Left renal cortex interstitium (tissue), 4 donors: ENCODE measurements at regions not wholly inside any gene's neighbourhood (a gene's known extent, or its start where the extent isn't known, plus 50 kb on each side); places are given as distances from the start of the nearest gene placed in this dataset.

ENCODE experiments used
- DNase-seq, 4 donors: peaks; one replicate each; pipeline ENCODE4 v3.0.0-alpha.2; 2013; ENCODE audit warnings: low read depth in 4 of 4, low spot score in 2 of 4, missing footprints in 1 of 4

DNA sequence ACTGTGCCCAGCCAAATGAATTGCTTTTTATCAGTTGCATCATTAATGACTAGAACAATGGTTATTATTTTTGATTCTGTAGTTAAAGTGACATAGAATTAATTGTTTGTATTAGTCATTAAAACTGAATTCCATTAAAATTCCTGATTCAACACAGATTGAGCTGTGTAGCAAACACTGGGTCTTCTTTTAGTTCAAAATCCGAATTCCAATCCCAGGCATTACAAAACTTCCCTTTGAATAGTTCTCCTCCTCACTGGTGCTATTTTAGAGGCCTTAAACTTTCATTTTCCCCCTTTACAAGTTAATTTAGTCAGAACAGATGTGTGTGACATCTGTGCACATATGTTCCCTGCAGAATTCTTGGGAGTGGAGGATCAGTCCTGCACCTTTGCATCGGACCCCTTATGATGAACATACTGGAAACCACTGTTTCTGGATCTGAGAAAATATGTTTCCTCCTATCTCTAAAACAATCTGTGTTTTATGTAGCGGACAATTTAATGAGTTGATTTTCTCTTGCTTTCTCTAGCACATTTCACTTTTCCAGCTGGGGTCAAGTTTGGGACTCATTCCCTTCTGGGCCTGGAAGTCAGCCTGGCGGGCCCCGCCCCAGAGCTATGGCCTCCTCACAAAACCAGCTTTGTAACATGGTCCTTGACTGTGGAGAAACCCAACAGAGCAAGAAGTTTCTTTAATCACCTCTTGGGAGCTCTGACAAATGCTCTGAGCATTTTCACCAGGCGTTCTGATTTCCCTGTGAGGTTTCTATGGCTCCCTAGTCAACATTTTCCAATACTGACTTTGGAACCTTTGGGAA lies 87.9 kb upstream of the MAMDC2 start:
- no peak for DNase-seq

DNA sequence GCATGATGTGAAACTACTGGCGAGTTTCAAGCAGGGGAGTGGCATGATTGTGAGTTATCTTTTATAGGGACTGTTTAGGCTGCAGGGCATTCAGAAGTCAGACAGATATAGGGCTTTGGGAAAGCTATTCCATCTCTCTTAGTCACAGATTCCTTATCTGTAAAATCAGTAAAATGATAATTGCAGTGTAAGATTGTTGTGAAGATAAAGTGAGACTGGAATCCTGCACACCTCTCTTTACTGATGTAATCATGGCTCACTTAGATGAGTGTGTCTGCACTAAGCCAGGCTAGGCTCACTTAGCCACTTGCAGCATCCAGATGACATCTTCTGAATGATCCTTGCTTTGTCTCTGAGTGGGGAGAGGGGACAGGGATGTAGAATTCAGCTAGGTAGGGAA lies 81.8 kb upstream of the MAMDC2 start:
- no peak for DNase-seq

DNA sequence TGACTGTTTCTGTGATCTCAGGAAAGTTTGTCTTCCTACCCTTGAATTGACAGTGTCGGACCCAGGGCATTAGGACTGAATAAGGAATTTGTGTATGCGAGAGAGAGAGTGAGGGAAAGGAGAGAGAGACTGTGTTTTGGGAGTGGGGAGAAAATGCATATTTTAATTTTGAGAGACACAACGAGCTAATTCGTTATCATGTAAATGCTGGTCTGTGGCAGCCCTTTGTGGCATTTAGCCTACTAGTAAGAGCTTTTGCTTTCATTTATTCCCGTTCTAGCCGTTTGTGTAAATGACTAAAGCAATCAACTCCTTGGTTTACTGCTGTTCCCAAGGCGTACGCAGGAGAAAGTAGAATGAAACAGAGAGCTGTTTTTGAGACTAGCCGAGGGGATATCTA lies 79.8 kb upstream of the MAMDC2 start:
- no peak for DNase-seq

DNA sequence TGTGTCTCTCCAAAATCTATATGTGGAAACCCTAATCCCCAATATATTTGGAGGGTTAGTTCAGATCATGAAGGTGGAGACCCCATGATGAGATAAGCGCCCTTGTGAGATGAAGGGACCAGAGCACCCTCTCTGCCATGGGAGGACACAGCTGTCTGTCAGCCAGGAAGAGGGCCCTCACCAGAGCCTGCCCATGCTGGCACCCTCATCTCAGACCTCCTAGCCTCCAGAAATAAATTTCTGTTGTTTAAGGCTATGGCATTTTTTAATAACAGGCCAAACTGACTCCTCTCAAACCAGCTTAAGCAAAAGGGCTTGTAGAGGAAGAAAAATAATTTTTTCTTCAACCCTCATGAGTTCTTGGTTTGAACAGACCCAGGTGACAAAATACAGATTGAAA lies 79.2 kb upstream of the MAMDC2 start:
- DNase-seq, result no peak

DNA sequence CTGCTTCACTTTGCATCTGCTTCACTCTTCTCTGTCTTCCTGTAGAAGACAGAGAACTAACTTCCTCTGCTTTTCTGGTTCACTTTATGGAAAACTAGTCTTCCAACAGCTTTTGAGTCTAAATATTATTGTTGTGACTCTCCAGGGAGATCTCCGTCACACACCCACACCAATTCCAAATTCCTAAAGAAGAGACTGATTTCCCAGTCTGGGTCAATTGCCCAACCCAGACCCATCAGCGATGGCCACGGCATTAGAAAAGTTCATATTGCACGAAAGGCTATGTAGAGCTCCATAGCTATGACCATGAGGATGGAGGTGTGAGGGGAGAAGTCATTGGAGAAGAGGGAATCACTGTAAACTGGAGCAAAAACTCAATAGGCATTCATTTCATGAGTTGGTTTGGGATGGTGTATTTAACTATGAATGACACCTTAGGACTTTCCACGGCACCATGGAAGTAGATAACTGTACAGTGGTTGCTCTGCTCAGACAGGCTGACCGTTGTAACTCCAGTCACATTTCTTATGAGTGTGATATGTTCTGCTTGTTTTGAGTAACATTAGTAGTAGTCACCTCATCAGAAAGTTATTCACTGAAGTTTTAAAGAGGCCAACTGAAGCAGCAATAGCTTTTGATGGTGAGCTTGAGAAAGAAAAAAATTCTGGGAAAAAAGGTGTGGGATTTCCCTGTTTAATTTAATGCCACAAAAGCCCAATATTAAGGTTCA lies 78.1 kb upstream of the MAMDC2 start:
- no peak for DNase-seq

DNA sequence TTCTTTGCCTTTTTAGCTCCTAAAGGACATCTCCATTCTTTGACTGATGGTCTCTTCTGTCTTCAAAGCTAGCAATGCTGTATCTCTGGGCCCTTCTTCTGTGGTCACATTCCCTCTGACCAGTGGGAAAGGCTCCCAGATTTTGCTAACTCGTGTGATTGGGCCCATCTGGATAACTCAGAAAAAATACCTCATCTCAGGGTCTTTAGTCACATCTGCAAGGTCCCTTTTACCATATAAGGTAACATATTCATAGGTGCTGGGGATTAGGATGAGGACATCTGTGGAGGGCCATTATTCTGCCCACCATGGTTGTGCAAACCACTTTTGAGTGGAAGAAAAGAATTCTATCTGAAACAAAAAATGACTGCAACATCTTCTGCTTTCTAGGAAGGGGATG lies 76.3 kb upstream of the MAMDC2 start:
- no peak for DNase-seq

DNA sequence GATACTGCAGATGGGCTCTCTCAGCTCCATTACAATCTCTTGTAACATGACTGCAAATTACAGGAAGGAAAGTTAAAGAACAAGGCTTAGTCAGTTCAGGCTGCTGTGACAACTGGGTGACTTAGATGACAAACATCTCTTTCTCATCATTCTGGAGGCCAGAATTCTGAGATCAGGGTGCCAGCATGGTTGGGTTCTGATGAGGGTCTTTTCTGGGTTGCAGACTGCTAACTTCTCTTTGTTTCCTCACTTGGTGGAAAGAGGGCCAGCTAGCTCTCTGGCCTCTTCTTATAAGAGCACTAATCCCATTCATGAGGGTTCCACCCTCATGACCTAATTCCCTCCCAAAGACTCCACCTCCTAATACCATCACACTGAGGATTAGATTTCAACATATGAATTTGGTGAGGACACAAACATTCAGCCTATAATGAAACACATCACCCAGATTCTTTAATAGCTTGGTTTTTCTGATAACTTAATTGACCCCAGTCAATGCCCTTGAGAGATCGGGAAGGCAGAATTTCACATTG lies 73.6 kb upstream of the MAMDC2 start:
- no peak for DNase-seq

DNA sequence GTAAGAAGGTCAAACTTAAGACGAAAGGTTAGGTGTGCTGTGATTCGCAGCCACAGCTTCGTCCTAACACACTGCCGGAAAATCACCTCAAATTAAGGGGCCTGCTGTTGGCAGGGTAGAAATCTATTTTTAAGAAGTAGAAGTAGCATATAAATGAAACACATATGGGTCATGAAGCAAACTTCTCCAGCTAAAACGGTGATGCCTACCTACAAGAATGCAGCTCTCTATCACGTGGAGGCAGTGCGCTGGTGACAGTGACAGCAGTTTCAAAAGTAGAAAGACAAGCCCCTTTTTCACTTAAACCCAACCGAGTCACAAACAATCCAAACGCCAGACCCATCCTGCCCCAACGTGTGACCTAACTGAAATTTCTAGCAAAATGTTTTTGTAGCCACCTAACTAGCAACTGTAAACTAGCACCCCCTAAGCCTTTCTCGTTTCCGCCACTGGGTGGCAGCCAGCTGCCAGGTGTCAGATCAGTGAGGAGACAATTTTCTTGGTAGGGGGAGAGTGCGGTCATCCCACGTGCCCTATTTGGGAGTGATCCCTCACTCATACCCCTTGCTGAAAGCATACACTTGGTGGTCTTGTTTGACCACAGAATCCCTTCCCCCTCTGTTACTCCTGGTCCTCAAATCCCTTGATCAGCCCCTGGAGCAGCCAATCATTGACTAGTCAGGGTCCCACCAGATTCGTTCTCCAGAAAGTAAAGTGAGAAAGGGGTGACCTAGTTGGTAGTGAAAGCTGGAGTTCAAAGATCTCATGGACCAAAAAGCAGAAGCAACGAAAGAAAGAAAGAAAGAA lies 71.8 kb upstream of the MAMDC2 start:
- DNase-seq, result no peak

DNA sequence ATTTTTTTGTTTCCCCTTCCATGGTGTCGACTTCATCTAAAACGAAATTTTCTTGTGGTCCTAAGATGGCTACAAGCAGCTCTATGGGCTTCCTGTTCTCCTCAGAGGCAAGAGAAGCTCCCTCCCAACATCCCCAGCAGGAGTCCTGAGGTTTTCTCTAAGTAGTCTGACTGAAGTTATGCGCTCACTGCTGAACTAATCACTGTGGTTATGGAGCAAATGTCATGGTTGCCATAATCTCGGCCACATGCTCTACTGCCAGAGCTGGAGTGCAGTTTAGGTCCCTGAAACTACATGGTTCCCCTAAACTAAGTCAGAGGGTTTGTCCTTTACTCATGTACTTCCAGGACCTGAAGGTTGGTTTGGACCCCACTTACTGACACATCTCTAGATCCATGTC lies 68.0 kb upstream of the MAMDC2 start:
- DNase-seq, result no peak

DNA sequence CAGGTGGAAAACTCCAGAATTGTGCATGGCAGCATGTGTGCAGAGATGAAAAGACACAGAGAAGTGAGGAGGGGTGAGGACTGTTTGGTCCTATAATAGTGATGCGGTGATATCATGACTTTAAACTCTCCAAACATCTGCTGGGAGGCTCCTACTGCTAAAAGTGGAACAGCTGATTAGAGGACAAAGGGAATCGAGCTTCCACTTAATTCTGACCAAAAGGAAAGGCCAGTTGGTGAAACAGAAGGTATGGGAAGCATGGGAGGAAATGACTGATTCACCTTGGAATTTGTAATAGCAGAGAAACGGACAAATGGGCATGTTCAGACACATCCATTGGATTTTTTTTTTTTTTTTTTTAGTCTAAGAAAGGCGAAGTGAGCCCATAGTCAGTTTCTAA lies 67.5 kb upstream of the MAMDC2 start:
- no peak for DNase-seq

DNA sequence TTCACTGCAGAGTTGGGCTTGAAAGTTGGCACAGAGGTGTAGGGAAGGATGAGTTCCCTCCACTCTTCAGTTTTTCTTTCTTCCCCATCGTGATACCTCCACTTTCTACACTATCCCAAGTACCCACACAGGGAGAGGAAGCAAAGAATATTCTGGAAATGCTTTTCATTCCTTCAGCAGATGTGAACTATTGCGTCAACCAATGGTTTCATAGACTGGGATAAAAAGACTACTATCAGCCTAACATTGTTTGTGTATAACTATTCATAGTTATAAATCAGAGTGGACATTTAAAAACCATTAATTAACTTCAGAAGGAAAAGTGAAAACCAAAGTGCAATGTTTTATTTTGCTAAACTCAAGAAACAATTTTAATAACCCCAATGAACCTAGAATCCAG lies 63.6 kb upstream of the MAMDC2 start:
- no peak for DNase-seq

DNA sequence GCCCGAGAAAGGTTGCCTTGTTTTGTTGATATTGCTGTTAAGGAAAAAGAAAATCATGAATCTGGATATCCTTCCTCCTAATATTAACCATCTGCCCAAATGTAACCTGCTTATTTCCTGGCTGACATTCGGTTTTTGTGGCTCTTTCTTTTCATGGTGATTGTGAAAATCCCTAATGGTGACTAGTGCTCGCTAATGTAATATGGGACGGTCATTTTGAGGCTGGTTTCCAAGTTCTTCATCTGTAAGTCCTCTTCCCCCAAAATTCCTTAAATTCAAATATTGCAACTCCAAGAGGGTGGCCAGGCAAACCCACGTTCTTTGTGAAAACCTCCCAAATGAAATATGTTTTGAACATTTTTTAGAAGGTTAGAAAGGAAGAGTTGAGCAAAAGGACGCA lies 63.1 kb upstream of the MAMDC2 start:
- no peak for DNase-seq

DNA sequence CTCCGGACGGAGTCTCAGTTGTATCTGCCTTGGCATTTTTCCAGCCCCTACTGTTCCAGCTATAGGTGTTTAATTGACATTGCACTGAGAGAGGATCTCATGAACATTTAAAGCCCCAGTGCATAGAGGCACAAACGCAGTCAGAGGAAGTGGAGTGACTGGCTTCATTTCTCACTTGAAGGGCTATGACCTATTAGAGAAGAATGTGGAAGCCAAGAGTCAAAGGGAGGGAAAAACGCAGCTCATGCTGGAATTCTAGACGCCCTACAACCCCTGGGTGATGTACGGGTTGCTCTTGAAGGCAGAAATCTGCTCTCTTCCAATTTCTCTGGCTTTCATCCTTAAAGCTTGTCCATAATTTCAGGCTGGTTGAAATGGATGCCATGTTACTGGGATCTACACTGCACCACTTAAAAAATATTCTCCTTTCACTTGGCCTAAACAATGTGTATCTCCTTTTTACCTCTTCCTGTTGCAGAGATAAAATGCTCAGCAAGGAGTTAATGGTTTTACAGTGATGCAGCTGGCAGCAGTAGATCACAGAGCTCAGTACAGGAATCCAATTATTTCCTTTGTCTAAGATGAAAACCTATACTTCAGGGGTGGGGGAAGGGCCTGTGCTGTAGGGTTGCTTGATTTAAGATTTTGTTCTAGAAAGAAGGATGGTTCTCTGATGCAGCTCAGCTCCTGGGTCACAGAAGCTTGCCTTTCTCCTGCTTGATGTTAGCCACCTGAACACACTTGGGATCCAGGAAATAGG lies 61.8 kb upstream of the MAMDC2 start:
- DNase-seq, result peak in 2 of 4 donors; percentile 5 to 24

DNA sequence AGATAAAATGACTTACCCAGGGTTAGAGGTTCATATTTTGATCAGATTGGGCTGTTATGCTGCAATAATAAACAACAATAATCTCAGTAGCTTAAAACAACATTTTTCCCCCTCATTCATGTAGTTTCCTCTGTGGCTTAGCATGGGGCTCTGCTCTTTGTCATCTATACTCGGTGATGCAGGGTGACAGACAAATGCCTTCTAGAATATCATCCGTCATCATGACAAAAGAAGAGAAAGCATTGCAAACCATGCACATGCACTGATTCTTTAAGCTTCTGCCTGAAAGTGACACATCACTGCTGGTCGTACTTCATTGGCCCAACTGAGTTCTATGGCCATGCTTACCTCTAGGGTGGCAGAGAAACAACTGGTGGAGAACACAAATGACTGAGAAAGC lies 58.8 kb upstream of the MAMDC2 start:
- no peak for DNase-seq

DNA sequence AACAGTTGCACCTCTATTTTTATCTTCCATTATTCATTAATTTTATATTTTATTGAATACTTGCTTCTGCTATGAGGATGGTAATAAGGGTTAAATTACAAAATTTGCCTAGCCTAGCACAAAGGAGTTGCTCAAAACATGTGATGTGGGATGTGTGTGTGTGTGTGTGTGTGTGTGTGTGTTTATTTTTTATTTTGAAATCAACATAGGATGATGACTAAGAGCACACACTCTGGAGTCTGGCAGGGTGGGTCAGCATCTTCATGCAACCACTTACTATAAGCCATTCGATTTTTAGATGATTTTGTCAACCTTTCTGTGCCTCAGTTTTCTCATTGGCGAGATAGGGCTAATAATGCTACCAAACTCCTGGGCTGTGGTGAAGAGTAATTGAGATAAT lies 57.7 kb upstream of the MAMDC2 start:
- DNase-seq, result no peak

DNA sequence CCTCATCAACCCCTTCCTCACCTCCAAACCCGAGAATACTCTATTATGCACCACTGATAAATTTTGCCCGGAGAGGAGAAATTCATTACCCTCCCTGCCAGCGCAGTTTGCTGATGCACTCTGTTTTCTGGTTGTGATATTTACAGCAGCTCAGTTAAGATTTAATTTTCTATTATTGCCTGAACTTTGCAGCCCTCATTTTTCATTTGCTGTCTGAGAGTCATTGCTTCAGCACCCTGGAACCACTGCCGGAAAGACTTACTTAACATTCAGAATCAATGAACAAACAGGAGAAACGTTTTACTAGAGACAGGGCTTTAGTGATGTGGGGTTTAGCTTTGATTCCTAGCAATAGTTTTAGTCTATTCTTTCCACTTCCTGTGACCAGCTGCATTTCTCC lies 56.7 kb upstream of the MAMDC2 start:
- no peak for DNase-seq

DNA sequence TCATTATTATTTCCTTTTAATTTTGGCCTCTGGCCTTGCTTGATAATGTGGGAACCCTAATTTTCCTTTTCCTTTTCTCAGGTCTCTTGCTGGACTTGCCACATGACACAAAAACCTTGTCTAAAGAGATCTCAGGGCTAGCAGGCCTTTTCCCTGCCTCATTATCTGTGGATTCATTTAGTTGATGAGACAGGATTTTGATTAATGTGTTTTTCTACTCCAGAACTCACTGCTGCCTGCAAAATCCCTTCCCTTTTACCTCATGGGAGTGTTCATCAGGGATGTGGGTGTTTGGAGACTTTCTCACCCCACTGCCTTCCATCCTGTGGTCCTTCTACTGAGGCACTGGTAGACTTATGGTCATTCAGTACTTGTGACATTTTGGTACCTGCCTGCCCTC lies 56.2 kb upstream of the MAMDC2 start:
- no peak for DNase-seq

DNA sequence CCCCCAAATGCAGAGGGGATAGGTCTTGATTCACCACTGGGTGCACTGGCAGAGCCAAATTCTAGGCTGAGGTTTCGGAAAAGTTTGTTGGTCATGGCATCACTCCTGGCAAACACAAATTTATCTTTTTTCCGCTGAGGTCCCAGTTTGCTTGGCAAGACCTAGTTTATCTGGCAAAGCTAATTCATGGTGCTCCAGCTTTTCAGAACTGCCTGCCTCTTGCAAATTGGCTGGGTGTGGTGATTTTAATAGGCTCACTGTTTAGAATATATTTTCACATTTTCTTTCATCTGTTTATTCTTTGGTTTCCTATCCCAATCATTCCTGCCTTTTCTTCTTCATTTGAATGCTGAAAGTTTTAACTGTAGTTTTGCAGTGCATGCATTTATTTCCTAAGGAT lies 50.5 kb upstream of the MAMDC2 start:
- DNase-seq, result no peak
